Esophagus (tissue), 2 donors: ENCODE measurements at regions not wholly inside any gene's neighbourhood (a gene's known extent, or its start where the extent isn't known, plus 50 kb on each side); places are given as distances from the start of the nearest gene placed in this dataset.
"Not testable (repeated sequence)": the region's sequence is repeated elsewhere in the genome, so short reads cannot be mapped to it uniquely, and the experiment has no call there.

Experiments used
- H3K27ac ChIP-seq, 2 donors: one replicate each; pipeline ENCODE4 v1.5.1; 2013; ENCODE audit warnings: low read depth in 2 of 2, mild to moderate bottlenecking in 2 of 2, inconsistent platforms in 1 of 2, low read length in 1 of 2, moderate library complexity in 1 of 2
- H3K27me3 ChIP-seq, 2 donors: one replicate each; pipeline ENCODE4 v1.6.1; 2013; ENCODE audit warnings: low read length in 2 of 2, control low read depth in 1 of 2, mild to moderate bottlenecking in 1 of 2; ENCODE audit not compliant: insufficient read depth in 2 of 2, control insufficient read depth in 1 of 2
- H3K36me3 ChIP-seq, 2 donors: one replicate each; pipeline ENCODE4 v1.6.1; 2013; ENCODE audit warnings: low read length in 1 of 2; ENCODE audit not compliant: control insufficient read depth in 2 of 2, insufficient read depth in 2 of 2
- H3K4me1 ChIP-seq, 2 donors: one replicate each; pipeline ENCODE4 v1.6.1; 2013; ENCODE audit warnings: low read length in 1 of 2; ENCODE audit not compliant: control insufficient read depth in 2 of 2, insufficient read depth in 2 of 2
- H3K4me3 ChIP-seq, 2 donors: one replicate each; pipeline ENCODE4 v1.5.1; 2013; ENCODE audit warnings: low read length in 2 of 2, mild to moderate bottlenecking in 2 of 2, low read depth in 1 of 2, moderate library complexity in 1 of 2
- H3K9me3 ChIP-seq, 2 donors: one replicate each; pipeline ENCODE4 v1.6.1; 2013; ENCODE audit warnings: mild to moderate bottlenecking in 2 of 2, low read depth in 1 of 2, low read length in 1 of 2, moderate library complexity in 1 of 2; ENCODE audit not compliant: control insufficient read depth in 2 of 2, insufficient read depth in 1 of 2
- WGBS, 2 donors: extraction: QIAGEN DNeasy Blood & Tissue Kit; methylation state at CpG; one replicate each; pipeline ENCODE4 v1.1.7; 2013; 5-methylcytosine and 5-hydroxymethylcytosine counted together
- donor health status: healthy with polysubstance abuse.
- donor health status: Bipolar disorder and iron deficiency.

- Histone ChIP-seq H3K4me3 (no peak overlapping the region), H3K9me3 (no peaks in the 10 kb centered on the region), H3K4me1 (no peaks in the 10 kb centered on the region), H3K36me3 (no peaks in the 10 kb centered on the region), H3K27me3 (no peaks in the 10 kb centered on the region), H3K27ac (no peak overlapping the region)
- 76 to 83% methylated on average over 7 of the region's 7 CpGs for WGBS, 2 donors
Observed at GRCh38 chr22:47408409-47408808, 646.0 kb downstream of the TBC1D22A start.

GRCh38 chr22:47407461-47408025, 645.1 kb downstream of the TBC1D22A start:
- WGBS, 2 donors, result 66 to 67% methylated on average over 6 of the region's 6 CpGs
- H3K36me3 ChIP-seq, result no peaks in the 10 kb centered on the region
- H3K9me3 ChIP-seq, result no peaks in the 10 kb centered on the region
- H3K4me1 ChIP-seq, result no peaks in the 10 kb centered on the region
- no peak overlapping the region for H3K4me3 ChIP-seq
- no peak overlapping the region for H3K27ac ChIP-seq
- no peaks in the 10 kb centered on the region for H3K27me3 ChIP-seq

GRCh38 chr22:47406896-47407295, 644.4 kb downstream of the TBC1D22A start:
- H3K27me3 ChIP-seq, result no peaks in the 10 kb centered on the region

GRCh38 chr22:47406180-47406834, 643.9 kb downstream of the TBC1D22A start:
- H3K36me3 ChIP-seq, result no peaks in the 10 kb centered on the region
- no peaks in the 10 kb centered on the region for H3K4me1 ChIP-seq
- H3K27ac ChIP-seq, result no peak overlapping the region
- H3K27me3 ChIP-seq, result no peaks in the 10 kb centered on the region
- 82 to 87% methylated on average over 12 of the region's 12 CpGs for WGBS, 2 donors
- no peak overlapping the region for H3K4me3 ChIP-seq
- no peaks in the 10 kb centered on the region for H3K9me3 ChIP-seq

More at GRCh38 chr22:47406896-47407295, 644.4 kb downstream of the TBC1D22A start:
- Histone ChIP-seq H3K4me1 (no peaks in the 10 kb centered on the region), H3K4me3 (no peak overlapping the region), H3K27ac (no peak overlapping the region), H3K9me3 (no peaks in the 10 kb centered on the region), H3K36me3 (no peaks in the 10 kb centered on the region)
- WGBS, 2 donors, result 85 to 89% methylated on average over 10 to 11 of the region's 11 CpGs

GRCh38 chr22:47405222-47405621, 642.8 kb downstream of the TBC1D22A start:
- H3K9me3 ChIP-seq, H3K27me3 ChIP-seq, H3K4me1 ChIP-seq, H3K27ac ChIP-seq, H3K4me3 ChIP-seq, H3K36me3 ChIP-seq: not testable (repeated sequence)
- WGBS, 2 donors, result 78 to 88% methylated on average over 14 to 15 of the region's 15 CpGs

GRCh38 chr22:47402876-47403525, 640.6 kb downstream of the TBC1D22A start:
- 77 to 85% methylated on average over 14 of the region's 14 CpGs for WGBS, 2 donors
- Histone ChIP-seq H3K27me3 (no peaks in the 10 kb centered on the region), H3K27ac (no peak overlapping the region), H3K4me3 (no peak overlapping the region), H3K9me3 (no peaks in the 10 kb centered on the region), H3K4me1 (no peaks in the 10 kb centered on the region), H3K36me3 (no peaks in the 10 kb centered on the region)

GRCh38 chr22:47401976-47402770, 639.7 kb downstream of the TBC1D22A start:
- Histone ChIP-seq H3K27me3 (no peaks in the 10 kb centered on the region), H3K4me3 (no peak overlapping the region), H3K9me3 (no peaks in the 10 kb centered on the region), H3K36me3 (no peaks in the 10 kb centered on the region), H3K4me1 (no peaks in the 10 kb centered on the region), H3K27ac (no peak overlapping the region)
- 71 to 77% methylated on average over 29 of the region's 29 CpGs for WGBS, 2 donors

GRCh38 chr22:47401592-47401898, 639.1 kb downstream of the TBC1D22A start:
- no peaks in the 10 kb centered on the region for H3K9me3 ChIP-seq
- WGBS, 2 donors, result 80 to 85% methylated on average over 12 of the region's 12 CpGs
- no peaks in the 10 kb centered on the region for H3K27me3 ChIP-seq
- H3K27ac ChIP-seq, result no peak overlapping the region
- no peaks in the 10 kb centered on the region for H3K4me1 ChIP-seq
- no peak overlapping the region for H3K4me3 ChIP-seq
- no peaks in the 10 kb centered on the region for H3K36me3 ChIP-seq

GRCh38 chr22:47400701-47401591, 638.5 kb downstream of the TBC1D22A start:
- no peak overlapping the region for H3K27ac ChIP-seq
- H3K36me3 ChIP-seq, result no peaks in the 10 kb centered on the region
- H3K27me3 ChIP-seq, result no peaks in the 10 kb centered on the region
- WGBS, 2 donors, result 84 to 86% methylated on average over 28 of the region's 28 CpGs
- H3K4me1 ChIP-seq, result no peaks in the 10 kb centered on the region
- no peaks in the 10 kb centered on the region for H3K9me3 ChIP-seq
- H3K4me3 ChIP-seq, result no peak overlapping the region
